Stimulated activated naive CD4-positive, alpha-beta T cell (primary cell): ENCODE measurements at regions not wholly inside any gene's neighbourhood (a gene's known extent, or its start where the extent isn't known, plus 50 kb on each side); places are given as distances from the start of the nearest gene placed in this dataset.
"Not testable (repeated sequence)": the region's sequence is repeated elsewhere in the genome, so short reads cannot be mapped to it uniquely, and the experiment has no call there.

ENCODE experiments used
- DNase-seq, 6 experiments: peaks; one replicate each; lab custom pipeline; 2025; lab: John Stamatoyannopoulos, UW

- no peak for DNase-seq
Observed at GRCh38 chr4:64822405-64822804, 413.2 kb upstream of the TECRL start.

GRCh38 chr4:64821219-64821976, 412.1 kb upstream of the TECRL start:
- DNase-seq, result no peak

GRCh38 chr4:64814616-64815015, 405.4 kb upstream of the TECRL start:
- DNase-seq, result no peak

- no peak for DNase-seq
Observed at GRCh38 chr4:64807821-64808220, 398.6 kb upstream of the TECRL start.

GRCh38 chr4:64799751-64800150, 390.5 kb upstream of the TECRL start:
- DNase-seq, result no peak

- not testable (repeated sequence) for DNase-seq
Observed at GRCh38 chr4:64798828-64799227, 389.6 kb upstream of the TECRL start.

- no peak for DNase-seq
Observed at GRCh38 chr4:64796581-64796980, 387.3 kb upstream of the TECRL start.

GRCh38 chr4:64784125-64784524, 374.9 kb upstream of the TECRL start:
- DNase-seq, result no peak

GRCh38 chr4:64781737-64782326, 372.6 kb upstream of the TECRL start:
- no peak for DNase-seq

- DNase-seq, result no peak
Observed at GRCh38 chr4:64780664-64781063, 371.4 kb upstream of the TECRL start.

GRCh38 chr4:64777286-64777685, 368.0 kb upstream of the TECRL start:
- DNase-seq, result no peak

- DNase-seq, result no peak
Observed at GRCh38 chr4:64776820-64777219, 367.6 kb upstream of the TECRL start.

- DNase-seq, result no peak
Observed at GRCh38 chr4:64774626-64775025, 365.4 kb upstream of the TECRL start.

- no peak for DNase-seq
Observed at GRCh38 chr4:64771149-64771548, 361.9 kb upstream of the TECRL start.

GRCh38 chr4:64767547-64767946, 358.3 kb upstream of the TECRL start:
- DNase-seq, result no peak

GRCh38 chr4:64766565-64766964, 357.3 kb upstream of the TECRL start:
- no peak for DNase-seq

GRCh38 chr4:64756016-64756415, 346.8 kb upstream of the TECRL start:
- no peak for DNase-seq

- DNase-seq, result no peak
Observed at GRCh38 chr4:64747919-64748715, 338.9 kb upstream of the TECRL start.

GRCh38 chr4:64738240-64738639, 329.0 kb upstream of the TECRL start:
- DNase-seq, result no peak

GRCh38 chr4:64737854-64738138, 328.5 kb upstream of the TECRL start:
- not testable (repeated sequence) for DNase-seq

- DNase-seq, result no peak
Observed at GRCh38 chr4:64737026-64737853, 328.0 kb upstream of the TECRL start.

GRCh38 chr4:64729561-64729960, 320.3 kb upstream of the TECRL start:
- no peak for DNase-seq
